KBM-7 (cell line): ENCODE measurements at regions not wholly inside any gene's neighbourhood (a gene's known extent, or its start where the extent isn't known, plus 50 kb on each side); places are given as distances from the start of the nearest gene placed in this dataset.

Experiments used
- DNase-seq: peaks from one replicate; pipeline ENCODE4 v3.0.0-alpha.2; 2015
- in situ Hi-C: fragments of 300-500 bp; cut with MboI; formaldehyde crosslinking; loops from 2 replicates; pipeline ENCODE4 v1.14.3; 2020; ENCODE audit warnings: low sequenced_read_pairs, low pct_unique_long_range_greater_than_20kb, mixed read lengths

DNA sequence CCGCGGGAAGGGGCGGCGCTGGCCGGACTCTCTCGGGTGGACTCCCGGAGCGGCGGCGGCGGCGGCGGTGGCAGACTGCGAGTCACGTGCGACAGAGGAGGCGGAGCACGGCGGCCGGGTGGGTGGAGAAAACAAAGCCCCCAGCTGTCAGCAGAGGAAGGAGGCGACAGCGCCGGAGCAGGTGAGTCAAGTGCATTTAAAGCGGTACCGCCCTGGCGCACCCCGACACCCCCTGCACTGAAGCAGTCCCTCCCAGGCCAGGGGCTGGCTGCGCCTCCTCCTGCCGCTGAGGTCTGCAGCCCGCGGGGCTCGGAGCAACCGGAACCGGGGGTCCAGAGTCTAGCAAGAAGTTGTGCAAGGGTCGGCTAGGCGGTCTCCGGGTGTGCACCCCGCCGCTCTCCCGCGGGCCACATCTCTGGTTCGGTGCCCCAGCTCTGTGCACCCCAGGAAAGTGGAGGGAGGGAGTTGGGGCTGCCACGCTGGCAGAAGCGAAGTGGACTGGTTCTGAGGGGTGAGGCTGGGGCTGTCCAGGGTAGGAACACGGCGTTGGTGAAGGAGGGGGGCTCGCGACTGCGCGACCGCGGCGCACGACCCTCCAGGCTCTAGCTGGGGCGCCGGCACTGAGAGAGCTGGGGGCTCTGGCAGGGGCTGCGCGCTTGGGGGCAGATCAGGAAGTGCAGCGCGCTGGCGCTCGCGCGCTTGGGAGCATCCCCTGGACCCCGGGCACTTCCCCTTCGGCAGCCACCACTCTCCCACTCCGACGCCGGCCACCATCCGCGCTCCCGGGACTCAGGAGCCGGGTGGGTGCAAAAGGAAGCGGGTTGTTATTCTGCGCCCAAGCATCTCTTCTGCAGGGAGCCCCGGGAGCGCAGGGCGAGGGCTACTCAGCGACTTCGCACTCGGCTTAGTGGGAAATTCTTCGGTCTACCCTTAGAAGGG lies 64.0 kb upstream of the MAPRE2 start:
- DNase-seq = peak; percentile 72
- in situ Hi-C loops = no loop called here

DNA sequence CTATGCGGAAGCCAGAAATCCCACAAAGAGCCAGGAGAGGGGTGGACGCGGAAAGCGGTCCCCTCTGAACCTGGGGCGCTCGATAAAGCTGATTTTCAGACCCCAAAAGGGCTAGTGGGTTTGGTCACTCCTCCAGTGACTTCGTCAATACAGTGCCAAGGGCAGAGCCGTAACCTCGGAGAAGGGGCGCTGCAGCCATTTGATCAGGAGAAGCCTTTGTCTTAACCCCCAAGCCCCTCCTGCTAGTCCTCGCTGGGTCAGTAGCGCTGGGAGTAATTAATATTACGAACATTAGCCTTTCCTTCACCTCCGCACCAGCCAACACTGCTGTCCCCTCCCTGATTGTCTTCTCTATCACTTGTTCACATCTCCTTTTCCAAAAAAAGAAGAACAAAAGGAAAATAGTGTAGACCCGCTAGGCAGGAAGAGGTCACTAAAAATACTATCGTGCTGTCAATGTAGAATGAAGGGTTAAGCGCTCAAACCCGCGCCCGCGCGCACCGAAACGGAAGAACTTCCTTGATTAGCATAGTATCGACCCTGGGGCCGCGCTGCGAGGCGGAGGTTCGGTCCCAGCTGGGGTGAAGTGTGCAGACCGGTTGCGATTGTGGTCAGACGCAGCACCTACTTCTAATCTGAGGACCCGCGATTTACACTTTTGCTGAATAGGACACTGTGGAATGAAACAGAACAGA lies 63.2 kb upstream of the MAPRE2 start:
- peak; percentile 63 for DNase-seq

DNA sequence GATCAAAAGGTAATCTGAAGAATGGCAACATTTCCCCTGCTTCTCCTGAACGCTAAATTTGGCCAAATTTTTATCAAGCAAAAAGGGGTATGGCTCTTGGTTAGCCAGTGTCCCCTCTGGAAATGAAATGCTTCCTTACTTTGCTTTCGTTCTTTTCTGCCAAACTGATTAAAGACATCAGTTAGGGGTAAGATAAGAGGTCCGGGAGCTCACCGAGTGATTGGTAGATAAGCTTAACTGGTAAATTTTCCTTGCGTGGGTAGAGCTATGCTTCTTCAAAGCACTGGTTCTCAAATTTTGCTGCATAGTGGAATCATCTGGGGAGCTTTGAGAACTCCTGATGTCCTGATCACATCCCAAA lies 62.7 kb upstream of the MAPRE2 start:
- no peak for DNase-seq
- in situ Hi-C loops = no loop called here

More for the DNA sequence above, 63.2 kb upstream of the MAPRE2 start:
- in situ Hi-C loops = no loop called here

DNA sequence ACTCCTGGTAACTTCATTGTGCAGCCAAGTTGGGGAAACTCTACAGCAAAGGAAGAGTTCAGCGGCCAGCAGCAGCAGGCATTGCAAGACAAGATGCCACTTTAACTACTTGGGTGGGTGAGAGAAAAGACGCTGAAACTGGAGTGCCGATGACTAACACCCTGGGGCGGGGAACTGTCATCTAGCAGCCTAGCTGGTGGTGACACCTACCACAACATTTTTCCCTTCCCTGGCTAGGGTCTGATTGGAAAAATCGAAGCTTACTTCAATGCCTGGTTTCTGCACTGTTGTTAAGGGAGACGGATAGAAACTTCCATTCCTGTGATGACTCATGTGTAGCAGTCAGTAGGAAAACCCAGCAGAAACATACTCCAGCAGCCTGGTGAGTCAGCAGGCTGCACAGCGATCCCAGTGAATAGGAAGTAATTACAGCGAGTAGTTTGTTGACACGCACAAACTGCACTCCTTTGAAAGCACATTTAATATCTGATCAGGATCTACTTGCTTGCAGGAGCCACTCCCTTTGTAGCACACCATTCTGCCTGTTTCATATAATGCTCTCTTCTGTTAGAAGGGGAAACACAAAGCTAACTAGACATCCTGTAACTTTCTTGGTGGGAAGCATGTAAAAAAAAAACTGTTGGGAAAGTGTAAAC lies 62.1 kb upstream of the MAPRE2 start:
- in situ Hi-C loops = no loop called here
- peak; percentile 89 for DNase-seq

DNA sequence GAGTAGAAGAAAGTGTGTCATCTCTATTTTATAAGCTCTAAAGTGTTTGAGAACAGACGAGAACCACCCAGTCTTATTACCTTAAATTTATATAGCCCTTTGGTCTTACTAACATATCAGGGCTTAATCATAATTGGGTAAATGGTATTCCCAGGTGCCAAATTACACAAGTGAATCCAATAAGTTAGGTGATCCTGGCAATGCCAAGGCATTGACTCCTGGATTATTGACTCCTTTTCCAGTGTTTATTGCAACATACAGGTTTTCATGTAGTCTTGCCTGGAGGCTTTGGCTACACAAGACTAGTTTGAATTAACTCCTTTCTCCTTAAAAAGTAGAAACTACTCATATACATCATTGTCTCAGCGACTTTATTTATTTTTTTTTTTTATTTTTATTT lies 59.7 kb upstream of the MAPRE2 start:
- DNase-seq = no peak
- in situ Hi-C loops = no loop called here

DNA sequence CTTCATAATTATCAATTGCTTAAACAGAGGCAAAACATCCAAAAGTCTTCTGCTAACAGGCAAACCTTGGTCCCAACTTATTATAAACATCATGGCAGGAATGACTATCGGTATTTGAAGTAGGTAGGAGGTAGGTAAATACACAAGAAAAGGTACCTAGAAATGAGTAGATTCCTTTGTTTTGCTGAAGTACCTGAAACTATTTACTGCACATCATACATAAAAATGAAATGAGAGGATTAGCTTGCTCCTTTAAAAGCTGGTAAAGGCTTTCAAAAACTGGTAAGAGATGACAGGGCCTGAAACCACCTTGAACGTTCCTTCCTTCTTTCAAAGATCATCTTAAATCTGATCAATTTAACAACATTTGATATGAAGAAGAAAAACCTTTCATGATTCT lies 55.2 kb upstream of the MAPRE2 start:
- peak; percentile 33 for DNase-seq
- in situ Hi-C loops = no loop called here

DNA sequence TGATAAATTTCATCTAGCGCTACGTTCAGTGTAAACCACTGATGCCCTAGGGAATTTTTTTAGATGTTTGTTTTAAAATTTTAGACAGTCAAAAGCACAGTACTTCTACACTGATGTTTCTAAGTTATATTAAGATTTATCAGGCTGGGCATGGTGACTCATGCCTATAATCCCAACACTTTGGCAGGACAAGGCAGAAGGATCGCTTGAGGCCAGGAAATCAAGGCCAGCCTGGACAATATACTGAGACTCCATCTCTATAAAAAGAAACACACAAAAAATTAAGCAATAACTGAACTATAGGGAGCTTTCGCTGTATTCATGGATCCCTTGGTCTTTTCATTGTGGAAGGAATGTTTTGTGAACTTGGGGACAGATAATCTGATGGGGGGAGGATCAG lies 50.6 kb upstream of the MAPRE2 start:
- no peak for DNase-seq
- in situ Hi-C loops = no loop called here

DNA sequence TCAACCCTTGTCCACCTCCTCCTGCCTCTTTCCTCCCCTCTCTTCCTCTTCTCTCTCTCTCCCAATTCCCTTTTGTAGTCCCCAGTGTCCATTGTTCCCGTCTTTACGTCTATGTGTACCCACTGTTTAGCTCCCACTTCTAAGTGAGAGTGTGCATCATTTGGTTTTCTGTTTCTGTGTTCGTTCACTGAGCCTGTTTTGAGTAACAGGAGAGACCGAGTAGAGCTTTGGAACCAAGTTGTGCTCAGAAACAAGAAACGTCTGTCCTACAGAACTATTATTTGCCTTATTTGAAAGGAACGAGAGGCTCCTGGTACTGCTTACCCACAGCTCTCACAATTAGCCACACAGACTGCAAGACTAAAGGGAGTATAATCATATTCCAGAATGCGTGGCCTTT lies 50.1 kb upstream of the MAPRE2 start:
- DNase-seq = no peak
- in situ Hi-C loops = no loop called here
